OCI-LY7 (cell line): ENCODE measurements at regions not wholly inside any gene's neighbourhood (a gene's known extent, or its start where the extent isn't known, plus 50 kb on each side); places are given as distances from the start of the nearest gene placed in this dataset.

Experiments
- CTCF ChIP-seq: fragments of 200-600 bp; sonication (generic); conservative IDR thresholded peaks from 2 replicates; pipeline ENCODE4 v1.5.1; 2014; ENCODE audit warnings: mild to moderate bottlenecking, antibody characterized with exemption, low read length, moderate library complexity, mixed read lengths
- EZH2phosphoT487 ChIP-seq: fragments of 200-600 bp; sonication (generic); IDR thresholded peaks from 2 replicates; pipeline ENCODE4 v1.6.1; 2018; ENCODE audit warnings: low read depth, borderline replicate concordance, mild to moderate bottlenecking, mixed run types, antibody characterized with exemption, low read length, moderate library complexity, mixed read lengths

- TF ChIP-seq CTCF (no peak), EZH2phosphoT487 (no peak)
These were observed 211.4 kb upstream of the GYPC start for GRCh38 chr2:126444512-126444911.
